SK-N-MC (cell line): ENCODE measurements at regions not wholly inside any gene's neighbourhood (a gene's known extent, or its start where the extent isn't known, plus 50 kb on each side); places are given as distances from the start of the nearest gene placed in this dataset.

Source experiments
- DNase-seq: peaks from one replicate; pipeline ENCODE4 v3.0.0-alpha.2; 2011; ENCODE audit warnings: low read depth, low spot score
- H3K27ac ChIP-seq: fragments of 200-600 bp; sonication (generic); 2 replicates; pipeline ENCODE4 v1.5.1; 2016; ENCODE audit warnings: mixed run types
- H3K36me3 ChIP-seq: fragments of 200-600 bp; sonication (generic); 2 replicates; pipeline ENCODE4 v1.6.1; 2017; ENCODE audit warnings: antibody characterized with exemption, low read length, mixed read lengths; ENCODE audit not compliant: insufficient read depth
- H3K4me3 ChIP-seq: fragments of 200-600 bp; sonication (generic); 2 replicates; pipeline ENCODE4 v1.5.1; 2016
- H3K9ac ChIP-seq: fragments of 200-600 bp; sonication (generic); 2 replicates; pipeline ENCODE4 v1.8.0; 2017; ENCODE audit warnings: mixed run types, mixed read lengths; ENCODE audit not compliant: insufficient read length
- H3K9me3 ChIP-seq: fragments of 200-600 bp; sonication (generic); 2 replicates; pipeline ENCODE4 v1.6.1; 2017; ENCODE audit warnings: low read depth, mild to moderate bottlenecking, antibody characterized with exemption, low read length, moderate library complexity, mixed read lengths
- EZH2 ChIP-seq: fragments of 200-600 bp; sonication (generic); IDR thresholded peaks from one replicate; pipeline ENCODE4 v1.6.1; 2017; ENCODE audit warnings: antibody characterized with exemption
- FOXP2 ChIP-seq: optimal IDR thresholded peaks from 2 replicates; pipeline ENCODE3; 2011; ENCODE audit warnings: mild to moderate bottlenecking, moderate library complexity; ENCODE audit not compliant: insufficient read depth; ENCODE audit errors: extremely low read length, control extremely low read depth
- POLR2AphosphoS5 ChIP-seq: IDR thresholded peaks from 2 replicates; pipeline ENCODE4 v1.6.1; 2012; ENCODE audit warnings: mild to moderate bottlenecking, low read depth, low read length, borderline replicate concordance

DNA sequence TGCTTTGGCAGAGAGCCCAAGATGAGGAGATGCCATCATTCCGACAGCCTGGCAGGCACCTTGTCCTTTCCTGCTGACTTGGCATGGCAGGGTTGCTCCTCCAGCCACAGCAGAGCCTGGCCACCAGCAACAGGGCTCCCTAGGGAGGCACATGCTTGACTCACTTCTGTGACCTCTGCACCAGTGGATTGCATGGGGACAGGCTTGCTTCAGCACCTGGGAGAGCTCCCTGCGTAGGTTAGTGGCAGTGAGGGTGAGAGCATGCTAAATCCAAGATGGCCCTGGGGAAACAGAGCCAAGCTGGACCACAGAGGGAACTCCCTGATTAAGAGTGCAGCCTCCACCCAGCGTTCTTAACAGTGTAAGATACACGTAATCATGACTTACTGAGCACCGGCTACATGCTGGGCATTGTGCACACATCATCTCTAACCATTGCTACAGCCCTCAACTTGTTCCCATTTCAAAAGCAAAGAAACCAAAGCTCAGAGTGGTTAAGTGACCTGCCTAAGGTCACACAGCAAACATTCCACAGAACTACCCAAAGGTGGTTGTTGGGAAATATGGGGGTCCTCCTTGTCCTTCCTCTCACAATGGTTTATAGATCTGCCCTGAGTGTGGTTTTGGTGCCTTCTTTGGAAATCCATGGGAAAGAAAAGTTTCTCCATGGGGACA is 116.6 kb upstream of the UQCRFS1 start:
- Histone ChIP-seq H3K4me3 (no peak overlapping the region), H3K27ac (no peak overlapping the region), H3K9ac (no peak overlapping the region), H3K9me3 (no peaks in the 10 kb centered on the region), H3K36me3 (no peaks in the 10 kb centered on the region)
- peak; percentile 5 for DNase-seq
- TF ChIP-seq FOXP2 (no peak), POLR2AphosphoS5 (no peak), EZH2 (no peak)

DNA sequence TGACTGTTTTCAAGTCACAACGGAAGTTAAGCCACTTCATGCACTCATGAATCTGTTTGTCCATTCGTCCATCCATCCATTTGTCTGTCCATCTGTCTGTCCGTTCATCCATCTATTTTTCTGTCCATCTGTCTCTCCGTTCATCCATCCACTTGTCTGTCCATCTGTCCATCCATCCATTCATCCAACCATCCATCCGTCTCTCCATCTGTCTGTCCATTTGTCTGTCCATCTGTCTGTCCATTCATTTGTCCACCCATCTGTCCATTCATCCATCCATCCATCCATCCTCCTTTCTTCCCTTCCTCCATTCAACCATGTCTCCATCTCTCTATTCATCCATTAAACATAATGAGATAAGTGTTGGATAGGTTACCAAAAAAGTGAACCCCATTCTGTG is 123.5 kb upstream of the UQCRFS1 start:
- DNase-seq: no peak
- Histone ChIP-seq H3K9me3 (no peaks in the 10 kb centered on the region), H3K4me3 (no peak overlapping the region), H3K27ac (no peak overlapping the region), H3K9ac (no peak overlapping the region), H3K36me3 (no peaks in the 10 kb centered on the region)
- no peak for TF ChIP-seq EZH2
- TF ChIP-seq POLR2AphosphoS5: no peak
- TF ChIP-seq FOXP2: no peak

DNA sequence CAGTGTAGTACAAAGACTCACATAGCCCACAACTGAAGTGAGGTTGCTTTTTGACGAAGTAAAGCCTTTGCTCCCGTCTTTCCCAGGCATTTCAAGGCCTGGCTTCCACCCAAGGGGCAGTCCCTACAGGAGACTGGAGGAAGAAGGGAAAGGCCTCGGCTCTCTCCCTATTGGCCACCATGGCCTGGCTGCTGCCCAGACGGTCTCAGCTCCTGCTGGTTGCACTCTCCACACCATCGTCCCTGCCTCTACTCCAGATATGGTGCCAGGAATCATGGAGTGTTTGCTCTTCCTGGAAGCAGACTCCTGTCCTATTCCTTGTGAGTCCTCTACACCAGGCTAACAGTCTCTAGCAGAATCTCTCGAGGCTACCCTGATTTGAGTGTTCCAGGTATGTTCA is 124.1 kb upstream of the UQCRFS1 start:
- Histone ChIP-seq H3K27ac (no peak overlapping the region), H3K36me3 (no peaks in the 10 kb centered on the region), H3K9ac (no peak overlapping the region), H3K4me3 (no peak overlapping the region), H3K9me3 (no peaks in the 10 kb centered on the region)
- TF ChIP-seq POLR2AphosphoS5: no peak
- TF ChIP-seq EZH2: no peak
- no peak for TF ChIP-seq FOXP2
- DNase-seq: no peak

DNA sequence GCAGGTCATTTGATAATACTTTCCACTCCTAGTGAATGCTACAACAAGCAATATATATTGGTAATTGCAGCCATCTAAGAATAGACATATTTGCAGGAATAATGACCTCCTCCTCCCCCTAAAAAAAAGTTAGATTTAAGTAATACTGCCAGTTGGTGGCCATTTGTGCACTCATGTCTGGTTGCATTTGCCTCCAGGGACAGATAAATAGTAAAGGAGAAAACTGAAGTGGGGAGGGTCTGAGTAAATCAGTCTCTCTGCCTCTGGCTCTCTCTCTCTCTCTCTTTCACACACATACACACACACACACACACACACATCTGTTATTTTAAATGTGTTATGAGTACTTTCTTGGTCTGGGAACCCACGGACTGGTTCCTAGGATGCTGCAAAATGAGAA is 125.5 kb upstream of the UQCRFS1 start:
- TF ChIP-seq FOXP2: no peak
- TF ChIP-seq POLR2AphosphoS5: no peak
- no peak for TF ChIP-seq EZH2
- no peak for DNase-seq
- H3K9me3 ChIP-seq: no peaks in the 10 kb centered on the region
- H3K36me3 ChIP-seq: no peaks in the 10 kb centered on the region
- no peak overlapping the region for H3K27ac ChIP-seq
- no peak overlapping the region for H3K4me3 ChIP-seq
- H3K9ac ChIP-seq: no peak overlapping the region

DNA sequence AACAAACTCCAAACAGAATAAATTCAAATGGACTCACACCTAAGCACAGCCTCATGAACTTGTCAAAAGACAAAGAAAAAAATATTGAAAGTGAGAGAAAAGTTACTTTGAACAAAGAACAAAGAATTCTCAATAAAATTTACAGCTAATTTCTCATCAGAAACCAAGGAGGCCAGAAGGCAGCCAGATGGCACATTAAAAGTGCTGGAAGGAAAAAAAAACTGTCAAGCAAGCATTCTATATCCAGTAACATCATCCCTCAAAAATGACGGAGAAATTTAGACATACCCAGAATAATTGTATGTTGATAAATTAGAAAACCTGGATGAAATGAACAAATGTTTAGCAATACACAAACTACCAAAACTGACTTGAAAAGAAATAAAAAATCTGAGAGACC is 129.8 kb upstream of the UQCRFS1 start:
- no peaks in the 10 kb centered on the region for H3K36me3 ChIP-seq
- DNase-seq: no peak
- TF ChIP-seq POLR2AphosphoS5 (no peak), FOXP2 (no peak), EZH2 (no peak)
- H3K27ac ChIP-seq: no peak overlapping the region
- no peaks in the 10 kb centered on the region for H3K9me3 ChIP-seq
- no peak overlapping the region for H3K9ac ChIP-seq
- no peak overlapping the region for H3K4me3 ChIP-seq

DNA sequence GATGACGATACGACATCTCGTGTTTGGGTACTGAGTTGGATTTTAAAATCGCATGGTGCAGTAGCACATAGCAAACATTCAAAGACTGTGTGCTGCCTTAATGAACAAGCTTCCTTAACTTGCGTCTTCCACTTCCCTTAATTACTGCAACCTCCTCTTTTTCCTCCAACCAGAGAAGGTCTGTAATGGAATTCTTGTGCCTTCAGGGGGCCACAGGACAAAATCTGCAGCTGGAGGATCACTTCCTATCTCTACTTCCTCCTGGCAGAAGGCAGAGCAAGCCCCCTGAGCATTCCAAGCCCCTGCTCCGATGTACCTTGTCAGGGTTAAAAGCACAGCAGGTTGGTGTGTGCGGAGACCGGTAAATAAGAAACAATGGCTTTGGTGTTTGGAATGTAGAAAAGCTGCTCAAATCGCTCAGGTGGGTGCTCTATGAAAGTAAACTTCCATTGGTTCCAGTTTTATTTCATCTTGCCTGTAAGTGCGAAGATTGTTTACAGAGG is 151.3 kb upstream of the UQCRFS1 start:
- no peak for TF ChIP-seq FOXP2
- TF ChIP-seq POLR2AphosphoS5: no peak
- TF ChIP-seq EZH2: no peak

DNA sequence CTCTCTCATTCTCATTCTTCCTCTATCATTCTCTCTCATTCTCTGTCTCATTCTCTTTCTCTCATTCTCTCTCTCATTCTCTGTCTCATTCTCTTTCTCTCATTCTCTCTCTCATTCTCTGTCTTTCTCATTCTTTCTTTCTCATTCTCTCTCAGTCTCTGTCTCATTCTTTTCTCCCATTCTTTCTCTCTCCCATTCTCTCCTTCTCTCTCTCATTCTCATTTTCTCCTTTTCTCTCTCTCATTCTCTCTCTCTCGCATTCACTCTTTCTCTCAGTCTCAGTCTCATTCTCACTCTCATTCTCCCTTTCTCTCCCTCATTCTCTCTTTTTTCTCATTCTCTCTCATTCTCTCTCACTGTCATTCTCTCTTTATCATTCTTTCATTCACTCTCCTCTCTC is 152.0 kb upstream of the UQCRFS1 start:
- no peak for DNase-seq
- H3K27ac ChIP-seq: no peak overlapping the region
- no peaks in the 10 kb centered on the region for H3K9me3 ChIP-seq
- no peaks in the 10 kb centered on the region for H3K36me3 ChIP-seq
- H3K4me3 ChIP-seq: no peak overlapping the region
- TF ChIP-seq POLR2AphosphoS5 (no peak), FOXP2 (no peak), EZH2 (no peak)
- no peak overlapping the region for H3K9ac ChIP-seq

More for the DNA sequence above, 151.3 kb upstream of the UQCRFS1 start:
- Histone ChIP-seq H3K4me3 (no peak overlapping the region), H3K36me3 (no peaks in the 10 kb centered on the region), H3K9ac (no peak overlapping the region), H3K27ac (no peak overlapping the region), H3K9me3 (no peaks in the 10 kb centered on the region)
- no peak for DNase-seq

DNA sequence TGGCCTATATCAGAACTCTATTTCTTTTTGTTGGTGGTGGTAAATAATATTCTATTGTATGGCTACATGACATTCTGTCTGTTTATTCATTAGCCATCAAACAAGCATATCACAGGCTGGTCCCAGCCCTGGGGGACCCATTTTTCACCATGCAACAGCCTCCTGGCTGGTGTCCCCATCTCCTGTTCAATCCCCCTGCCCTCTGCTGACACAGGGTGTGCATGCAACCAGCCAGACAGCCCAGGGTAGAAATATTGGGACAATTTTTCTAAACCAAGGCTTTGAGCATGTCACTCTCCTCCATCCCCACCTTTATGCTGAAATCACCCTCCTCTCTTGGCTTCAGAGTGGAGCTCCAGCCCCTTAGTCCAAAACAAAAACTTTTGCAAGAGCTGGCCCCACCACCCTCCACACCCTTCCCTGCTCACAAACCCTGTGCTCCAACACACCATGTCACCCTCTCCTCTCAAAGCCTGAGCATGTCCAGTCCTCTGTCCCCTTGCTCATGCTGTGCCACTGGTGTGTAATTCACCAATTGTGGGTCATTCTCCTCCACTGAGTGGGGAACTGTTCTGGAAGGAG is 153.0 kb upstream of the UQCRFS1 start:
- H3K9me3 ChIP-seq: no peaks in the 10 kb centered on the region
- no peak overlapping the region for H3K27ac ChIP-seq
- H3K4me3 ChIP-seq: no peak overlapping the region
- no peak overlapping the region for H3K9ac ChIP-seq
- no peak for DNase-seq
- H3K36me3 ChIP-seq: no peaks in the 10 kb centered on the region
- TF ChIP-seq POLR2AphosphoS5 (no peak), EZH2 (no peak), FOXP2 (no peak)

DNA sequence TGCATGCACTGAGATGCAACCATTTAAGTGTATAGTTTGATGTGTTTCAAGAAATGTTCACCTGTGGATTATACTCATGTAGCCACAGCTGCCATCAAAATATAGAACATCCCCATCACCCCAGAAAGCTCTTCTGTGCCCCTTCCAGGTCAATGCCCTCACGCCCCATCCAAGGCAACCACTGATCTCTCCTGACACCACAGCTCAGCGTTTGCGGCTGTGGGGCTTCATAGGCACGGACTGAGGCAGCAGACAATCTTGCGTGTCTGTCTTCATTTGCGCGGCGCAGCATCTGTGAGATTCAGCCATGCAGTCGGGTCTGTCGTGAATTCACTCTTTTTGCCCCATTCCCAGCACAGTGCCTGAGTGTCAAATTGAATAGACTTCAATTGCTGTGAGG is 153.8 kb upstream of the UQCRFS1 start:
- Histone ChIP-seq H3K27ac (no peak overlapping the region), H3K9me3 (no peaks in the 10 kb centered on the region), H3K9ac (no peak overlapping the region), H3K4me3 (no peak overlapping the region), H3K36me3 (no peaks in the 10 kb centered on the region)
- DNase-seq: no peak
- TF ChIP-seq EZH2 (no peak), POLR2AphosphoS5 (no peak), FOXP2 (no peak)
